K562 (cell line): ENCODE measurements at regions not wholly inside any gene's neighbourhood (a gene's known extent, or its start where the extent isn't known, plus 50 kb on each side); places are given as distances from the start of the nearest gene placed in this dataset.

Experiments used
- ARID3A ChIP-seq: IDR thresholded peaks from 2 replicates; pipeline ENCODE4 v1.6.1; 2012; ENCODE audit warnings: low read depth, low read length, improper control_type of control experiment, borderline replicate concordance
- CCNT2 ChIP-seq: IDR thresholded peaks from 2 replicates; pipeline ENCODE4 v1.6.1; 2011; ENCODE audit warnings: borderline replicate concordance, low read depth, mild to moderate bottlenecking, moderate library complexity, mixed read lengths, low read length; ENCODE audit not compliant: insufficient read length; ENCODE audit errors: extremely low read depth
- E2F1 ChIP-seq: sonication (generic); formaldehyde crosslinking; IDR thresholded peaks from 2 replicates; pipeline ENCODE4 v1.8.1; 2023; ENCODE audit warnings: mild to moderate bottlenecking, missing genetic modification reagents, moderate library complexity
- E2F6 ChIP-seq, 2 experiments: IDR thresholded peaks; 2 replicates each; pipeline ENCODE4 v1.6.1; 2011; ENCODE audit warnings: borderline replicate concordance in 1 of 2, control low read depth in 1 of 2, low read depth in 1 of 2, low read length in 1 of 2, mild to moderate bottlenecking in 1 of 2, mixed read lengths in 1 of 2, moderate library complexity in 1 of 2; ENCODE audit not compliant: insufficient read depth in 1 of 2, insufficient read length in 1 of 2, poor library complexity in 1 of 2, severe bottlenecking in 1 of 2; ENCODE audit errors: extremely low read depth in 1 of 2
- ESRRA ChIP-seq: fragments of 450-650 bp; IDR thresholded peaks from 2 replicates; pipeline ENCODE4 v1.6.1; 2014; ENCODE audit warnings: low read depth, mild to moderate bottlenecking, moderate library complexity, borderline replicate concordance
- FUS ChIP-seq: fragments of 200-400 bp; formaldehyde crosslinking; optimal IDR thresholded peaks from 2 replicates; pipeline ENCODE3; 2017; ENCODE audit warnings: low read depth, low read length
- HIVEP1 ChIP-seq: fragments of 250-450 bp; sonication (Bioruptor Pico); IDR thresholded peaks from 2 replicates; pipeline ENCODE4 v1.4.0; 2020; ENCODE audit warnings: mild to moderate bottlenecking
- PRMT5 ChIP-seq: sonication (generic); formaldehyde crosslinking; IDR thresholded peaks from 2 replicates; pipeline ENCODE4 v1.5.0; 2020; ENCODE audit warnings: missing genetic modification reagents
- SIRT6 ChIP-seq: IDR thresholded peaks from one replicate; pipeline ENCODE4 v1.6.1; 2012; ENCODE audit warnings: low read depth, mild to moderate bottlenecking, control low read depth, inconsistent platforms, low read length, moderate library complexity
- SMARCC2 ChIP-seq: fragments of 450-650 bp; IDR thresholded peaks from 2 replicates; pipeline ENCODE4 v1.6.1; 2017; ENCODE audit warnings: antibody characterized with exemption, moderate library complexity, mild to moderate bottlenecking, low read depth
- ZNF511 ChIP-seq: sonication (generic); formaldehyde crosslinking; IDR thresholded peaks from 2 replicates; pipeline ENCODE4 v1.8.0; 2022; ENCODE audit warnings: mild to moderate bottlenecking, missing genetic modification reagents
- TF ChIP-seq, protein P1 (sequence below): sonication (generic); IDR thresholded peaks from 2 replicates; pipeline ENCODE4 v1.6.1; 2016
- TF ChIP-seq, protein P2 (sequence below): fragments of 250-450 bp; sonication (Bioruptor Pico); IDR thresholded peaks from 2 replicates; pipeline ENCODE4 v1.4.0; 2020; ENCODE audit warnings: mild to moderate bottlenecking, moderate library complexity

DNA sequence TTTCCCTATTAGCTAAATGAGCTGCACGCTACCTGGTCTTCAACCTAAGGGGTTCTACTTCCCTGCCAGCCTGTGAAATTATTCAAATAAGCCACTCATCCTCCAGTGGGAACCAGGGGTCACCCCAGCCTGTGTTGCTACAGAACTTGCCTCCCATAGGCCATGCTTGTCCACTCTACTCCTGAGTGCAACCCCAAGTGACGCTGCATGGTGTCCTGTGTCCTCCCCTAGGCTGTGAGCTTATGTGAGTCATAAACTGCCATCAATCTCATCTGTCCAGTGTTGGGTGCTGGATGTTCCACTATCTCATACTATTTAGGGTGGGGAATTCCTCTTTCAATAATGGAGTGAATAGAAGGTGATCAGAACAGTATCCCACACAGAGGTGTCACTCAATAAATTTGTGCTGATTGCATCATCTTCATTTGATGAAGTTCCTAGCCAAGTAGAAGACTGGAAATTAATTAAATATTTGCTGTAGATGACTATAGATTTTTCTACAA, 49.8 kb upstream of the SSR3 start (continued):
- TF ChIP-seq ARID3A (peak; percentile 77; the same call in 1 of the 2 replicates), CCNT2 (peak; percentile 21), HIVEP1 (CRISPR knock-in tag) (no peak), SMARCC2 (peak; percentile 53), FUS (no peak), SIRT6 (no peak), ESRRA (peak; percentile 30; the same call in 1 of the 2 replicates), E2F6 (IDR thresholded peaks at IDR 0.05; ENCODE audit: borderline replicate concordance in 1 of 2, extremely low read depth in 1 of 2, insufficient read depth in 1 of 2, insufficient read length in 1 of 2, low read depth in 1 of 2, low read length in 1 of 2, poor library complexity in 1 of 2, severe bottlenecking in 1 of 2) (peak; percentile 14 to 40), E2F1 (no peak), PRMT5 (CRISPR knock-in tag) (no peak), ZNF511 (CRISPR knock-in tag) (no peak)
- TF ChIP-seq, protein P1, sequence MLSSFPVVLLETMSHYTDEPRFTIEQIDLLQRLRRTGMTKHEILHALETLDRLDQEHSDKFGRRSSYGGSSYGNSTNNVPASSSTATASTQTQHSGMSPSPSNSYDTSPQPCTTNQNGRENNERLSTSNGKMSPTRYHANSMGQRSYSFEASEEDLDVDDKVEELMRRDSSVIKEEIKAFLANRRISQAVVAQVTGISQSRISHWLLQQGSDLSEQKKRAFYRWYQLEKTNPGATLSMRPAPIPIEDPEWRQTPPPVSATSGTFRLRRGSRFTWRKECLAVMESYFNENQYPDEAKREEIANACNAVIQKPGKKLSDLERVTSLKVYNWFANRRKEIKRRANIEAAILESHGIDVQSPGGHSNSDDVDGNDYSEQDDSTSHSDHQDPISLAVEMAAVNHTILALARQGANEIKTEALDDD: no peak; the same call in 1 of the 2 replicates
- TF ChIP-seq, protein P2, sequence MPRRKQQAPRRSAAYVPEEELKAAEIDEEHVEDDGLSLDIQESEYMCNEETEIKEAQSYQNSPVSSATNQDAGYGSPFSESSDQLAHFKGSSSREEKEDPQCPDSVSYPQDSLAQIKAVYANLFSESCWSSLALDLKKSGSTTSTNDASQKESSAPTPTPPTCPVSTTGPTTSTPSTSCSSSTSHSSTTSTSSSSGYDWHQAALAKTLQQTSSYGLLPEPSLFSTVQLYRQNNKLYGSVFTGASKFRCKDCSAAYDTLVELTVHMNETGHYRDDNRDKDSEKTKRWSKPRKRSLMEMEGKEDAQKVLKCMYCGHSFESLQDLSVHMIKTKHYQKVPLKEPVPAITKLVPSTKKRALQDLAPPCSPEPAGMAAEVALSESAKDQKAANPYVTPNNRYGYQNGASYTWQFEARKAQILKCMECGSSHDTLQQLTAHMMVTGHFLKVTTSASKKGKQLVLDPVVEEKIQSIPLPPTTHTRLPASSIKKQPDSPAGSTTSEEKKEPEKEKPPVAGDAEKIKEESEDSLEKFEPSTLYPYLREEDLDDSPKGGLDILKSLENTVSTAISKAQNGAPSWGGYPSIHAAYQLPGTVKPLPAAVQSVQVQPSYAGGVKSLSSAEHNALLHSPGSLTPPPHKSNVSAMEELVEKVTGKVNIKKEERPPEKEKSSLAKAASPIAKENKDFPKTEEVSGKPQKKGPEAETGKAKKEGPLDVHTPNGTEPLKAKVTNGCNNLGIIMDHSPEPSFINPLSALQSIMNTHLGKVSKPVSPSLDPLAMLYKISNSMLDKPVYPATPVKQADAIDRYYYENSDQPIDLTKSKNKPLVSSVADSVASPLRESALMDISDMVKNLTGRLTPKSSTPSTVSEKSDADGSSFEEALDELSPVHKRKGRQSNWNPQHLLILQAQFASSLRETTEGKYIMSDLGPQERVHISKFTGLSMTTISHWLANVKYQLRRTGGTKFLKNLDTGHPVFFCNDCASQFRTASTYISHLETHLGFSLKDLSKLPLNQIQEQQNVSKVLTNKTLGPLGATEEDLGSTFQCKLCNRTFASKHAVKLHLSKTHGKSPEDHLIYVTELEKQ: peak; percentile 20; the same call in 1 of the 2 replicates
